HepG2 (cell line): ENCODE measurements at regions not wholly inside any gene's neighbourhood (a gene's known extent, or its start where the extent isn't known, plus 50 kb on each side); places are given as distances from the start of the nearest gene placed in this dataset.

Source experiments
- ATAC-seq: fragments of 200-7000 bp; cut with Tn5 transposase; 3 replicates; pipeline ENCODE4 v1.9.1; 2020; ENCODE audit warnings: mild to moderate bottlenecking, moderate library complexity
- BruUV-seq: library from RNA; stranded (reverse); fragments of 400-500 nt; replicated peaks from 2 replicates; lab custom pipeline; 2021; lab: Mats Ljungman, UMichigan
- CTCF ChIA-PET: fragments of 300-600 bp; formaldehyde crosslinking; extraction: SDS; loops from one replicate; lab custom pipeline; 2021; ENCODE audit warnings: low total read pairs, inconsistent platforms, low intra/inter-chr PET ratio; lab: Yijun Ruan, JAX
- POLR2A ChIA-PET: fragments of 350-600 bp; sonication (Branson Sonifier 250); formaldehyde crosslinking; loops from one replicate; lab custom pipeline; 2020; ENCODE audit warnings: antibody characterized with exemption, inconsistent platforms; lab: Yijun Ruan, JAX
- DNase-seq: peaks from one replicate; pipeline ENCODE4 v3.0.0-alpha.2; 2015; ENCODE audit warnings: low spot score
- FAIRE-seq: peaks from 3 replicates; lab custom pipeline; 2011; peaks lifted over from hg19 to GRCh38; lab: Jason Lieb, UNC
- H2AFZ ChIP-seq: one replicate; pipeline ENCODE4 v1.6.1; 2011; ENCODE audit warnings: low read length, inconsistent platforms
- H3K27ac ChIP-seq: fragments of 300-600 bp; 3 replicates; pipeline ENCODE4 v1.8.0; 2011; ENCODE audit warnings: mixed run types, mild to moderate bottlenecking, mixed read lengths, low read length, inconsistent platforms; ENCODE audit not compliant: insufficient read depth; ENCODE audit errors: extremely low read length
- H3K27me3 ChIP-seq, 2 experiments: fragments of 200-600 bp in 1 of 2; 2 replicates in 1 of 2; 3 replicates in 1 of 2; pipeline versions ENCODE4 v1.6.0 to v1.8.0; 2011; ENCODE audit warnings: low read length in 2 of 2, mild to moderate bottlenecking in 2 of 2, moderate library complexity in 2 of 2, inconsistent platforms in 1 of 2; ENCODE audit not compliant: insufficient read depth in 2 of 2, control insufficient read depth in 1 of 2
- H3K36me3 ChIP-seq, 2 experiments: fragments of 200-600 bp in 1 of 2; replicated peaks in 1 of 2; 2 replicates in 1 of 2; 3 replicates in 1 of 2; pipeline versions ENCODE4 v1.5.1 to v1.8.0; 2011; ENCODE audit warnings: low read length in 2 of 2, inconsistent platforms in 1 of 2; ENCODE audit not compliant: insufficient read depth in 2 of 2, control insufficient read depth in 1 of 2
- H3K4me1 ChIP-seq: 2 replicates; pipeline ENCODE4 v1.5.1; 2012; ENCODE audit warnings: low read length, inconsistent platforms; ENCODE audit not compliant: insufficient read depth
- H3K4me2 ChIP-seq: 2 replicates; pipeline ENCODE4 v1.6.0; 2011; ENCODE audit warnings: low read depth, low read length, inconsistent platforms
- H3K4me3 ChIP-seq, 3 experiments: fragments of 200-600 bp in 1 of 3; sonication (generic), shearing (Covaris generic) in 1 of 3; replicated peaks in 1 of 3; 2 replicates each; pipeline ENCODE4 v1.5.1; 2011 to 2016; ENCODE audit warnings: low read length in 3 of 3, inconsistent platforms in 2 of 3, low read depth in 2 of 3, mild to moderate bottlenecking in 2 of 3, control low read depth in 1 of 3, mixed read lengths in 1 of 3; ENCODE audit not compliant: insufficient read depth in 1 of 3
- H3K79me2 ChIP-seq: one replicate; pipeline ENCODE4 v1.6.1; 2011; ENCODE audit warnings: low read length, inconsistent platforms; ENCODE audit not compliant: insufficient read depth
- H3K9ac ChIP-seq: 2 replicates; pipeline ENCODE4 v1.6.0; 2011; ENCODE audit warnings: mild to moderate bottlenecking, low read depth, low read length, inconsistent platforms; ENCODE audit not compliant: insufficient read depth
- H3K9me3 ChIP-seq: 2 replicates; pipeline ENCODE4 v1.5.1; 2012; ENCODE audit warnings: mild to moderate bottlenecking, low read length
- H4K20me1 ChIP-seq: 2 replicates; pipeline ENCODE4 v1.6.0; 2011; ENCODE audit warnings: inconsistent platforms, mild to moderate bottlenecking, low read length, moderate library complexity; ENCODE audit not compliant: insufficient read depth
- CERS6 ChIP-seq: sonication (generic); formaldehyde crosslinking; IDR thresholded peaks from 2 replicates; pipeline ENCODE4 v1.5.0; 2020; ENCODE audit warnings: missing genetic modification reagents
- DNMT1 ChIP-seq: sonication (generic); formaldehyde crosslinking; IDR thresholded peaks from 2 replicates; pipeline ENCODE4 v1.5.1; 2020; ENCODE audit warnings: mild to moderate bottlenecking, missing genetic modification reagents
- JUND ChIP-seq: sonication (generic); formaldehyde crosslinking; IDR thresholded peaks from 2 replicates; pipeline ENCODE4 v1.8.0; 2022; ENCODE audit warnings: mild to moderate bottlenecking, missing genetic modification reagents
- PBX3 ChIP-seq: sonication (generic); formaldehyde crosslinking; IDR thresholded peaks from 2 replicates; pipeline ENCODE4 v1.8.1; 2023; ENCODE audit warnings: missing genetic modification reagents, inconsistent platforms, borderline replicate concordance
- ZFAT ChIP-seq: sonication (generic); formaldehyde crosslinking; conservative IDR thresholded peaks from 2 replicates; pipeline ENCODE4 v1.8.1; 2023; ENCODE audit warnings: missing genetic modification reagents, inconsistent platforms
- ZFP36L1 ChIP-seq: sonication (generic); formaldehyde crosslinking; IDR thresholded peaks from 2 replicates; pipeline ENCODE4 v1.8.0; 2022; ENCODE audit warnings: mild to moderate bottlenecking, missing genetic modification reagents, moderate library complexity
- ZGPAT ChIP-seq: IDR thresholded peaks from 2 replicates; pipeline ENCODE4 v1.6.1; 2016; ENCODE audit warnings: mild to moderate bottlenecking
- ZNF446 ChIP-seq: sonication (generic); formaldehyde crosslinking; IDR thresholded peaks from 2 replicates; pipeline ENCODE4 v1.5.0; 2020; ENCODE audit warnings: mild to moderate bottlenecking, missing genetic modification reagents
- ZNF530 ChIP-seq: sonication (generic); formaldehyde crosslinking; IDR thresholded peaks from 2 replicates; pipeline ENCODE4 v1.5.0; 2020; ENCODE audit warnings: low read depth, mild to moderate bottlenecking, missing genetic modification reagents
- ZNF788 ChIP-seq: sonication (generic); formaldehyde crosslinking; IDR thresholded peaks from 2 replicates; pipeline ENCODE4 v1.5.0; 2020; ENCODE audit warnings: mild to moderate bottlenecking, missing genetic modification reagents, borderline replicate concordance
- ZNF816 ChIP-seq: sonication (generic); formaldehyde crosslinking; IDR thresholded peaks from 2 replicates; pipeline ENCODE4 v1.8.0; 2022; ENCODE audit warnings: missing genetic modification reagents, mild to moderate bottlenecking, borderline replicate concordance
- ZNF878 ChIP-seq: sonication (generic); formaldehyde crosslinking; IDR thresholded peaks from 2 replicates; pipeline ENCODE4 v1.8.1; 2023; ENCODE audit warnings: mild to moderate bottlenecking, missing genetic modification reagents, moderate library complexity
- WGBS: methylation state at CpG from one replicate; pipeline ENCODE4 v1.1.6; 2017; ENCODE audit warnings: low lambda C conversion rate; 5-methylcytosine and 5-hydroxymethylcytosine counted together
- in situ Hi-C: cut with HindIII; loops from 2 replicates; pipeline ENCODE4 v1.10.0; 2017; ENCODE audit warnings: low pct_unique_long_range_greater_than_20kb; ENCODE audit not compliant: extremely low pct_ligation_motif_present
- intact Hi-C: fragments of 100-400 bp; cut with micrococcal nuclease; formaldehyde crosslinking; loops from one replicate; pipeline ENCODE4 v1.10.0; 2022; ENCODE audit not compliant: unreplicated experiment
- TF ChIP-seq, protein P1 (sequence below): sonication (generic); formaldehyde crosslinking; conservative IDR thresholded peaks from 2 replicates; pipeline ENCODE4 v1.4.0; 2020; ENCODE audit warnings: missing genetic modification reagents

DNA sequence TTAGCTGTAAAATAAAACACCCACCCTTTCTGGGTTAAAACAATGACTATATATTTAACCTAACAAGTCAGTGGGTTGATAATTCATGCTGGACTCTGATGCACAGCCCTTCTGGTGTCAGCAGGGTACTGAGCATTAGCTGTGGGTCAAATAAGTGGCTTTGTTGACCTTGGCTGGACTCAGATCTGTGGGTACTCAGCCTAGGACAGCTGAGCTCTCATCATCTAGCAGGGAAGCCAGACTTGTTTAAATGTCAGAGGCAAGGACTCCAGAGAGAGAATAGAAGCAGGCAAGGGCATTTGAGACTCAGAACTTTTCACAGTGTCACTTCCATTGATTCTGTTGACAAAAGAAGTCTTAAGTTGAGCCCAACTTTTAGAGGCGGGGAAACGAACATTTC lies 1063.8 kb upstream of the CDH8 start:
- Histone ChIP-seq H3K9ac (no peak overlapping the region), H3K9me3 (peaks cover 74% of the 10 kb centered on the region), H2AFZ (no peak overlapping the region), H4K20me1 (no peaks in the 10 kb centered on the region), H3K79me2 (no peaks in the 10 kb centered on the region), H3K27ac (no peak overlapping the region), H3K4me3 (no peak overlapping the region), H3K4me2 (no peak overlapping the region), H3K4me1 (no peaks in the 10 kb centered on the region), H3K27me3 (no peaks in the 10 kb centered on the region), H3K36me3 (no peaks in the 10 kb centered on the region)
- no TSS peak for BruUV-seq
- TF ChIP-seq DNMT1 (CRISPR knock-in tag) (no peak), ZNF530 (CRISPR knock-in tag) (no peak), ZGPAT (no peak), CERS6 (CRISPR knock-in tag) (no peak), ZNF816 (CRISPR knock-in tag) (no peak), JUND (CRISPR knock-in tag) (no peak), ZFAT (CRISPR knock-in tag) (no peak), PBX3 (CRISPR knock-in tag) (no peak), ZNF446 (CRISPR knock-in tag) (no peak), ZNF878 (CRISPR knock-in tag) (no peak), ZFP36L1 (CRISPR knock-in tag) (no peak), ZNF788 (CRISPR knock-in tag) (no peak)
- TF ChIP-seq, protein P1, sequence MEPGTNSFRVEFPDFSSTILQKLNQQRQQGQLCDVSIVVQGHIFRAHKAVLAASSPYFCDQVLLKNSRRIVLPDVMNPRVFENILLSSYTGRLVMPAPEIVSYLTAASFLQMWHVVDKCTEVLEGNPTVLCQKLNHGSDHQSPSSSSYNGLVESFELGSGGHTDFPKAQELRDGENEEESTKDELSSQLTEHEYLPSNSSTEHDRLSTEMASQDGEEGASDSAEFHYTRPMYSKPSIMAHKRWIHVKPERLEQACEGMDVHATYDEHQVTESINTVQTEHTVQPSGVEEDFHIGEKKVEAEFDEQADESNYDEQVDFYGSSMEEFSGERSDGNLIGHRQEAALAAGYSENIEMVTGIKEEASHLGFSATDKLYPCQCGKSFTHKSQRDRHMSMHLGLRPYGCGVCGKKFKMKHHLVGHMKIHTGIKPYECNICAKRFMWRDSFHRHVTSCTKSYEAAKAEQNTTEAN (CRISPR knock-in tag): no peak
- intact Hi-C loops (no loop called here), in situ Hi-C loops (no loop called here)
- FAIRE-seq: no peak
- WGBS: 26% methylated on average over 2 of the region's 2 CpGs
- CTCF ChIA-PET: no interaction called here
- DNase-seq: no peak
- POLR2A ChIA-PET: no interaction called here
- ATAC-seq: no peak
